ENCODE measurements at regions not wholly inside any gene's neighbourhood (a gene's known extent, or its start where the extent isn't known, plus 50 kb on each side); places are given as distances from the start of the nearest gene placed in this dataset.
"Not testable (repeated sequence)": the region's sequence is repeated elsewhere in the genome, so short reads cannot be mapped to it uniquely, and the experiment has no call there.

DNA sequence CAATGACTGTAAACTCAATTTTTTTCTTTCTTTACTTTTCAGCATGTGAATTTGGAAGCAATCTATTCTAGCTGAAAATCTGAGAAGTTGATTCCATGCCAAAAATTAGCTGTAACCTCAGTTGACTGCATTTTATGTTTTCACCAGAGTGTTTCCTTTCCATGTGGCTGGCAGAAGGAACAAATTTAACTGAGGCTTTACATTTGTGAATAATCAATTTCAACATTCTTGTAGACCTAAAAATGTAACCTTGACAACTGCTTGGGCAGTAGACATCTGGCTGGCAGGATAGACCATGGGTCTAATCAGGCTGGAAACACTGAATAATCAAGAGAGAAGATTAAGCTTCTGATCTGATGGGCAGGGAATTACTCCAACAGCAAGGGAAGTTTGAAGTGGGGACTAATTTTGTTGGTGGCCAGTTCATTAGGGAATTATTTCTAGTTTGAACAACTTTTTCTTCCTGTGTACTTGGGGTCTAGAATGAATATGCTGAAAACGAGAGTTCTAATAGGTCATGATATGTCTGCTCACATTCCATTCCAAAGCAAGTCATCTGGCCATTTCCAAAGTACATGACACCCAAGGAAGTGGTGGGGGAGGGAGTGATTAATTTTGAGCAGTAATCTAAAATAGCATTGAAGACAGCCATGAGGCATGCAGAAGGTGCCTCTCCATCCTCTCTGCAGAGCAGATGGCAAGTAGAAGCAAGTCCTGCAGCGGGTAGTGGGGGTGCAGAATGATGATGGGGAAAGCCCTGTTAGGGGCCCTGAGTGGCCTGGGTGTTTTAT lies 68.2 kb downstream of the ATP23 start:
- DNase-seq = no peak

DNA sequence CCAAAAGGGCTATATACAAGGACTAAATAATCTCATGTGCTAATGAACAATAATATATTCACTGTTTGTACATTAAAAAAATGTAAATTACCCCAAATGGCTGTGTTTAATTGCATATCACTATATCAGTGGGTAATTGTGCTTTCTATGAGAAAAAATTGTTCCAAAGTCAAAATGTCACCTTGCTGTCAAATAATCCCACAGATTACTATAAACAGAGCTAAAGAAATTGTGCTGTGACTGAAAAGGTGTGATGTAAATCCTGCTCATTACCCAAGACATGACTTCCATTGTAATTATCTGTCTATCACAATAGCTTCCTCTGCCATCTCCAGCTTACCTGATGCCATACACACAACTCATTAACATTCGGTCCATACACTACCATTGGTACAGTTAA lies 70.3 kb downstream of the ATP23 start:
- DNase-seq = no peak

DNA sequence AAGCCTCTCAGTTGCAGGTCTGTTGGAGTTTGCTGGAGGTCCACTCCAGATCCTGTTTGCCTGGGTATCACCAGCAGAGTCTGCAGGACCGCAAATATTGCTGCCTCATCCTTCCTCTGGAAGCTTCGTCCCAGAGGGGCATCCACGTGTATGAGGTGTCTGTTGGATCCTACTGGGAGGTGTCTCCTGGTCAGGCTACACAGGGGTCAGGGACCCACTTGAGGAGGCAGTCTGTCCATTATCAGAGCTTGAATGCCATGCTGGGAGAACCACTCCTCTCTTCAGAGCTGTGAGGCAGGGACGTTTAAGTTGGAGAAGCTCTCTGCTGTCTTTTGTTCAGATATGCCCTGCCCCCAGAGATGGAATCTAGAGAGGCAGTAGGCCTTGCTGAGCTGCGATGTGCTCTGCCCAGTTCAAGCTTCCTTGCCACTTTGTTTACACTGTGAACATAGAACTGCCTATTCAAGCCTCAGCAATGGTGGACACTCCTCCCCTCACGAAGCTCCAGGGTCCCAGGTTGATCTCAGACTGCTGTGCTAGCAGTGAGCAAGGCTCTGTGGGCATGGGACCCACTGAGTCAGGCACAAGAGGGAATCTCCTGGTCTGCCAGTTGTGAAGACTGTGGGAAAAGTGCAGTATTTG lies 81.1 kb downstream of the ATP23 start:
- DNase-seq = not testable (repeated sequence)

DNA sequence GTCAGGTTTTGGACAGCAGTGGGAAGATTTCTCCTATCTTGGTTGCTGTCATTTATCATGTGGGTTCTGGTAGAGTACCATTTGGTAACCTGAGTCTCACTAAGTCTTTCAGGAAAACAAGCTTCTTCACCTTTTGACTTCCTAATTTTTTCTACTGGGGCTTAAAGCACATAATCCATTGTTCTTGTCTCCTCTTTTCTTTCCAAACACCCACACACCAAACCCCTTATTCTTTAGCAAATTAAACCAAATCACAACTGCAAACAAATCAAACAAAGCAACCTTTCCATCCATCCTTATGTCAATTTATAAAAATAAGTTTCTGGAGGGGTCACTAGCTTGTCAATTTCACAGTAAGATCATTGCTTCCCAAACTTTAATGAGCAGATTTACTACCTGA lies 84.1 kb downstream of the ATP23 start:
- no peak for DNase-seq

DNA sequence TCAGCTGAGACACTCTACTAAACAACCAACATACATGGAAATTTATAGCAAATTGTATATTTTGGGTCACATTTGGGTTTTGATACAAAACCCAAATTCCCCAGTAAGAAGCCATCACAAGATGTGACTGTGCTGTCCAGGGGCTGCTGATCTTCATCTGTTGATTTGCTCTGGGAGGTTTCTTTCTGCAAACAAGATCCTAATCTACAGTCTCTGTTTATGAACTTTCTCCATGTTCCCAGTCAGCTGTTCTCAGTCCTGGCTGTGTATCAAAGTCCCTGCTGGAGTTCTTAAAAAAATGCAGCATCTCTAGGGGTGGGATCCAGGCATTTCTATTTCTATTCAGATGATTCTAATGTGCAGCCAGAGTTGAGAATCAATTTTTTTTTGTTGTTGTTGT lies 85.1 kb downstream of the ATP23 start:
- DNase-seq = no peak

DNA sequence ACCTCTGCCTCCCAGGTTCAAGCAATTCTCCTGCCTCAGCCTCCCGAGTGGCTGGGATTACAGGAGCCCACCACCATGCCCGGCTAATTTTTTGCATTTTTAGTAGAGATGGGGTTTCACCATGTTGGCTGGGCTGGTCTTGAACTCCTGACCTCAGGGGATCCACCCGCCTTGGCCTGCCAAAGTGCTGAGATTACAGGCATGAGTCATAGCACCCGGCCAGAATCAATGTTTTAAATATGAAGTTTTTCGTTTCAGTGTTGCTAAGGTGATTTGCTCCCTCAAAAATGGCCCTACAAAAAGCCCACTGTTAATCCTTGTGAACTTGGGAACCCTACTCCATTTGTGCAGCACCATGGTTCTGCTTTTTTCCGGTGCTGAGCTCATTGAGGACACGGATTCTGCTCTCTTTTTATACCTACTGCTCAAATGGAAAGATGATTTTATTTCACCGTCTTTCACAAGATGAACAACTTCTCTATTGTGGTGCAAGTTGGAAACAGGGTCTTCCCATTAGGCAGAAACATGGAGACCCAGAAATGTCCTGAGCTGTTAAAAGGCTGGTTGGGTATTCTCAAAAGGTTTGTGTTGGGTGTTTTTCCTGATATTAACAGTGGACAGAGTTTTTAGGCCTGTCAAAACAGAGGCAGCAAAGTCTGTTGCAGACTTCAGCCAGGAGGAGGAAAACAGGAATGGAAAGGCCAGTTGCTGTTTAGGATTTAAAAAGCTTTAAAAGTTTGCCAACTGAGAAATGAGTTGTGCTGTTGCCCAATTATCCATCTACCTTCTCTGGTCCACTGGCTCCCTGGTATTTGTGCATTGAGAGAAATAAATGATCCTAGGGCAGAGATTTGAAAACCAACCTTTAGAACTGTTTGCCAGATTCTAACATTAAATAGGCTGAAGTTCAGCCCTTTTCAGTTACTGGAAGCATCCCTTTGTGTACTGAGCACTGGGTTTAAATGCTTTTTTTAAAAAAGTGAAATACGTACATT lies 85.8 kb downstream of the ATP23 start:
- DNase-seq = no peak

DNA sequence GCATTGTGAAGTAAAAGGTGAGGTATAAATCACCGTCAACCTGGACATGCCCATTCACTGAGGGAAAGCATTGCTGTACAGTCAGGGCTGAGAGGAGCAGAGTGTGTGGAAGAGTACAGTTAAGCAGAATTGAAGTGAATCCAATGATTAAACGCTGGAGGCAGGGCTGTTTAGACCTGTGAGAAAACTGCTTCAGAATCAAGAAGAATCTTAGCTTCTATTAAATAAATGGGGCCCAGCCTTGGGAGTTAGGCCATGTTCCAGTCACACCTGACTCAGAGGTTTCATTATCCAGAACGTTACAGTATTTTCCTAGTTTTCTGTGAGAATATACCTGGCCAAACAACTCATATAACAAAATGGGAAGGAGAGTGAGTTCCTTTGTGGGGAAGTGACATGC lies 86.9 kb downstream of the ATP23 start:
- DNase-seq = no peak

DNA sequence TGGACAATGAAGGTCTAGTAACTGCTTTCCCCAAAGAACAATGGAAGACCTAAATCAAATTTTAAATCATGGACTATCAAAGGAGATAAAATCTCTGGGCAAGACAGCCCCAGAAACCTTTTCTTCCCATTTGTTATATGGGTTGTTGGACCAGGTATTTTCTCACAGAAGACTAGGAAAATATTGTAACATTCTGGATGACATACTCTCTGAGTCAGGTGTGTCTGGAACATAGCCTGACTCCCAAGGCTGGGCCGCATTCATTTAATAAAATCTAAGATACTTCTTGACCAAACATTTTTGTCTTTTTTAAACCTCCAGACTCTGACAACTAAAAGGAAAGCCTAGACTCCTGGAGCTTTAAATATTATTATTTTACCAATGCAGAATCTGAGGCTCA lies 87.9 kb downstream of the ATP23 start:
- DNase-seq = no peak

DNA sequence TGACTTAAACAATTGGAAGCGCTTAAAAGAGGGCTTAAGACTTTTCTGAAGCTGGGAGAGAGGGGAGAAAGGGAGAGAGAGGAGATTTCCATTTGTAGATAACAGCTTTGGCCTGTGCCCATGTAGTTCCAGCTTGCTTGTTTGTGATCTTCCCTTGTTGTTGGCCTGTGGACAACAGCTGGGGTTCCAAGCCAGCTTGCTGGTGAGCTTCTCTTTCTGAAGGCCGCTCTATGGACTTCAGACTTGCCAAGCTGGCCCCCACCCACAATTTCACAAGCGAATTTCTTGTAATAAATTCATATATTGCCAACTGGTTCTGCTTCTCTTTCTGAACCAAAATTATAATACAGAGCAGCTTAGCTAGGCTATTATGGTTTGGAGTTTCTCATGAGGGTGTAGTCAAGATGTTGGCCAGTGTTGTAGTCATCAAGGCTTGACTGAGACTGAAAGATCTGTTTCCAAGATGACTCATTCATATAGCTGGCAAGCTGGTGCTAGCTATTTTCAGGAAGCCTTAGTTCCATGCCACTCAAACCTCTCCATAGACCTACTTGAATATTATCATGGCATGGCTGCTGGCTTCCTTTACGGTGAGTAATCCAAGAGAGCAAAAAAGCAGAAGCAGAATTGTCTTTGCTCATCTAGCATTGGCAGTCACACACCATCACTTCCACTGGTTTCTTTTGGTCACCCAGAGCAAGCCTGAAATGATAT lies 89.4 kb downstream of the ATP23 start:
- no peak for DNase-seq

DNA sequence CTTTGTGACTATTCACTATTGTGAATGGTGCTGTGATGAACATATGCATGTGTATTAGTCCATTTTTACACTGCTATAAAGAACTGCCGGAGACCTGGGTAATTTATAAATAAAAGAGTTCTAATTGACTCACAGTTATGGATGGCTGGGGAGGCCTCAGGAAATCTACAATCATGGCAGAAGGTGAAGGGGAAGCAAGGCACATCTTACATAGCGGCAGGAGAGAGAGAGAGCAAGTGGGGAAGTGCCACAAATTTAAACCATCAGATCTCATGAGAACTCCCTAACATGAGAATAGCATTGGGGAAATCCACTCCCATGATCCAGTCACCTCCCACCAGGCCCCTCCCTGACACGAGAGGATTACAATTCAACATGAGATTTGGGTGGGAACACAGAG lies 90.8 kb downstream of the ATP23 start:
- no peak for DNase-seq

DNA sequence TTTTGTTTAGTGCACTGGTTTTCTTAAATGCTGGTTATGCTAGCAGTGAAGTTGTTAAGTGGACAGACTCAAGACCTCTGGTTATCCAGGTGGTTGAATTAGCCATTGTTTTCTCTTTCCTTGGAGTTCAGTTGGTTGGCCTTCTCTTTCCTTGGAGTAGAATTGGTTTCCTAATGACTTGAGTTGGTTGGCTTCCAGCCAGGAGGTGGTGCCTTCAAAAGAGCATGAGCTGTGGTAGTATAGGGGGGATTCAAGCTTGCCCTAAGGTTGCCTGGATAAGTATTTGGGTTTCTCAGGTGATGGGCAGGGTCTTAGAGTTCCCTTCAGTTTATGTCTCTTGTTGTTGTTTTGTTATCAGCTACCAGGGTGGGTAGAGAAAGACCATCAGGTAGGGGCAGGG lies 92.5 kb downstream of the ATP23 start:
- DNase-seq = no peak

DNA sequence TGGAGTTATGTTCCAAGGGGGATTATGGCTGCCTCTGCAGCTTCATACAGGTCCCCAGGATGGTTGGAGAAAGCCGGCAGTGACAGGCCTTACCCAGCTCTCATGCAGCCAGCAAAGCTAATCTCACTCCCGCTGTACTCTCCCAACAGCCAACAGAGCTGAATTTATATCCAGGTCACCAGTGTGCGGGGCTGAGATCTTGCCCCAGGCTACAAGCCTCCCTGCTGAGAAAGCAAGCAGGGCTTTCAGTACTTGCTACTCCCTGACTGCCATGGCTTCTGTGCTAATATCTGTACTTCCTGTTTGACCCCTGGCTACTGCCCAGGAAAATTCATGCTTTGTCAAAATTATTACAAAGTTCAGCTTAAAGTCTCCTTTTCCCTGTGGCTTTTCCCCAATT lies 92.9 kb downstream of the ATP23 start:
- DNase-seq = no peak

DNA sequence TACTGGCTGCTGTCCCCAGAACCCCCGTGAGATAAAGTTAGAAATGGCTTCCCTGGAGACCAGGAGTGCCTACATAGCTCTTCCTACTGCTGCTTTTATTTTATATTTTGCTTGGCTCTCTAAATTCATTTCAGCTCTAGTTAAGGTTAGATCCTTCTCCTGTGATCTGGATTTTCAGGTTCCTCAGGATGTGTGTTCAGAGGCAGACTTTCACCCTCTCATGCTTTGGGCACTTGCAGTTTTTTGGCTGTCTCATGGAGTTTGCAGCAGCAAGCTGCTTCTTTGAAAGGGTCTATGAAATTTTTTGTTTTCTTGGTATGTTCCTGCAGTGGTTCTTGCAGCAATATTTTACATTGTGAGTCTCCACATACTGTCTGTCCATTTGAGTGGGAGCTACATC lies 93.3 kb downstream of the ATP23 start:
- DNase-seq = no peak

DNA sequence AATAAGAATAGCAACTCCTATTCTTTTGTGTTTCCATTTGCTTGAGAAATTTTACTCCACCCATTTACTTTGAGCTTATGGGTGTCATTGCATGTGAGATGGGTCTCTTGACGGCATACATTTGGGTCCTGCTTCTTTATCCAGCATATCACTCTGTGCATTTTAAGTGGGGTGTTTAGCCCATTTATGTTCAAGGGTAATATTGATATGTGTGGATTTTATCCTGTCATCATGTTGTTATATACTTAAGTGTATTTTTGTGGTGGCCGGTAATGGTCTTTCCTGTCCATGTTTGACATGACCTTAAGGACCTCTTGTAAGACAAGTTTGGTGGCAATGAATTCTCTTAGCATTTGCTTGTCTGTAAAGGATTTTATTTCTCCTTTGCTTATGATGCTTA lies 100.1 kb downstream of the ATP23 start:
- DNase-seq = no peak

DNA sequence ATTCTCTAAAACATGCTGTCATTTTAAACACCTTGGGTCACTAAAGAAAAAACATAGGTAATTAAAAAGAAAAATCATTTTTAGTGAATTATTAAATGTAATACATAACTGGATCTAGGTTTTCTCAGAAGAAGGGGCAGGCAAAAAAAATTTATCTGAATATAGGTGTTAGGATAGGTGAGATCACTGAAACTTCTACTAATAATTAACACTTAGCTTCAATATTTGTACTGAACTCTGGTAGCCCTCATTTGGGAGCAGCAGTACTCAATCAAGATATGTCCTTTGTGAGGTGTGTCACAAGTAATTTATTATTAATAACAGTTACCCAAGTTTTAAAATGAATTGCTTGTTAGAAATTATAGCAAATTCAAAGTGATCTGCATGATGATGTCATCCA lies 103.6 kb downstream of the ATP23 start:
- no peak for DNase-seq

DNA sequence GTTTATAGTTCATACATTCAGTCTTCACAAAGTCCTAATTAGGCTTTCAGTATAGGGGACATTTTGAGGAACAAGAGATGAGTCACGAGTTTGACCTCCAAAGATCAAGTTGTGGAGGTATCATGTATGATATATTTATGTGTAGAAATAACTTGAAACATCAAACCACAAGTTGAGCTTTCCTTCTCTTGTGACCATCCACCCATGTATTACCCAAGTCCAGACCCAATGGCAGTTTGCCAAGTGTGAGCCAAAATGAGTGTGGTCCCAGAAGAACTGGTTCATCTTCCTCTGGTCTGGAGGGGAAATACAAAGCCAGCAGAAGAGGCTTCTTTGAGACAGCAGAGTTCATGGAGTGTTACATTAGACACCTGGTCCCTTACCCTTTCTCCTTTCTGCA lies 104.9 kb downstream of the ATP23 start:
- no peak for DNase-seq

DNA sequence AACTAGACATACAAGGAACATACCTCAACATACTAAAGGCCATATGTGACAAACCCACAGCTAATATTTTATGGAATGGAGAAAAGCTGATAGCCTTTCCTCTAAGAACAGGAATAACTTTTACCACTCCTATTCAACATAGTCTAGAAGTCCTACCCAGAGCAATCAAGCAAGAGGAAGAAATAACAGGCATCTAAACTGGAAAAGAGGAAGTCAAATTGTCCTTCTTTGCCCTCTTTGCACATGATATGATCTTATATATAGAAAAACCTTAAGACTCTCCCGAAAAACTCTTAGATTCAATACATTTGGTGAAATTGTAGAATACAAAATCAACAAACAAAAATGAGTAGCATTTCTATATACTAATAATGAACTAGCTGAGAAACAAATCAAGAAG lies 110.0 kb downstream of the ATP23 start:
- DNase-seq = no peak

DNA sequence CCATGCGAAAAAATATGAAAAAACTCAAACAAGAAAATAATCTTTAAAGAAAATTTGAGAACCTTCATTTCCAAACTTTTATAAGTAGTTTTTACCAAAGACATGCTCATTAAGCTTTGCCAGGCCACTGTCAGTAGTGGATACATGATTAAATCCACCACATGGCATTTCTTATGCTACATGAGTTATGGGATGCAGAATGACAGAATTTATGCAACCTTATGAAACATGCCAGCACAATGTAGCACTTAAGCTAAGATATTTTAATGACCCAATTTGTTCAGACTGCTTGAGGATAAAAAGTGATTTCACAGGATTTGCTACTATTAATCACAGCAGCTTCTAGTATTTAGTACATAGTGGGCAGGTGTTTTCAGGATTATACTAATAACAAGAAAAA lies 123.3 kb downstream of the ATP23 start:
- no peak for DNase-seq

DNA sequence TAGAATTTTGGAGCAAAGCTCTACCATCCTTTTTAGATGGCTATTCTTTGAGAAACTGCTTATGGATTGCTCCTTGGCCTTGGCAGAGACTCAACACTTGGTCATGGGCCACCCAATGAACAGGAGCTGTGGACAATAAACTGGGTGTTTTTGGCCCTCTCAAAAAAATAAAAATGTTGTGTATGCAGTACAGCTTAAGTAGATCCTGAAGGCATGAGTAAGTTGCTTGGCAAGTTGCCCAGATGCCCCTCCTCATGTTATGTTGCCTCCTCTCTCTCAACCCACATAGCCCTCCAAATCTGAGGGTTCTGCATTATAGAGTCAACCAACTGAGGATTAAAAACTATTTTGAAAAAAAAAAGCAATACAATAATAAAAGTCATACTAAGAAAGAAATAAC lies 124.9 kb downstream of the ATP23 start:
- DNase-seq = no peak

DNA sequence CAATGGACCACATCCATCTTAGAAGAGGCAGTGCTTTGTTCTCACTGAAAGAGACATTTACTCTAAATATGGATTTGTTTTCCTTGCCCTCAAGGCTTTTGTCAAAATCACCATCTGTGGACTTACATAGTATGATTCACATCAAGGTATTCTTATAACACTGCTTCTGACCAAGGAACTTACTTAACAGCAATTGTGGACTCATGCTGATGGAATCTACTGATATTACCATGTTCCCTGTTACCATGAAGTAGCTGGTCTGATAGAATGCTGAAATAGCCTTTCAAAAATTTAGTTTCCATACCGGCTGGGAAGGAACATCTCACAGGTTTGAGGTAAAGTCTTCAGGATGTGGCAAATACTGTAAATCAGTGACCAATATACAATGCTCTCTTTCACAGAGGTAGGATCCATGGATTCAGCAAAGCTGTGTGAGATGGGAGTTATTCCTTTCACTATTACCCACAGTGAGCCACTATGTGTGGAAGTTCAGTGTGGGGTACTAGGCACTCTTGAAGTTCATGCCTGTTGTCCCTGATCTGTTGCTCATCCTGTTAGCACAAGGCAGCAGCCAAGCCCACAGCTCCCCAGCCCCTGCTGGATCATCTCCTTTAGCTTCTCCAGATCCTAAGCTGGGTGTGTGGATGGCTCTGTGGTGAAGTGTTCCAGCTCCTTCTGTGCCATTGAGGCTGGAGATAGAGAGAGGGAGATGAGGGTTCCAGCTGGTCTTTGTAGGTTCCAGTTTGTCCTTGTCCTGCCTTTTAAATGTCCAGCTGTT lies 126.4 kb downstream of the ATP23 start:
- DNase-seq = no peak

DNA sequence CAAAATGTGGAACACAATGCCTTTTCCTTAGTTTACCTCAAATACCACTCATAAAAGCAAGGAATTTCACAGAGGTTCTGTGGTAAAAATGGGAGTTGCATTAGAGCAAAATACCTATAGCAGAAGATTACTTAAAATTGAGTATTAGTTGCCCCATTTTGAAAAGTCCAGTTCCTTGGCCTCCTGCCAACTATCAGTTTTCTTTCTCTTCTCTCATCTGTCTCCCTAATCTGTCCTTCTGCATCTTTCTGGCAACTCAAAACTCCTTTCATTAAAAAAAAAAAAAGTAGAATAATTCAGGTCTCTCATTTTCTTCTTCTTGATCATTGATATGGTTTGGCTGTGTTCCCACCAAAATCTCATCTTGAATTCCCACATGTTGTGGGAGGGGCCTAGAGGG lies 127.3 kb downstream of the ATP23 start:
- no peak for DNase-seq

Data from CD4-positive, alpha-beta T cell treated with Interleukin-17A for 4 hours (primary cell).